Endothelial cell (in vitro differentiated cells): ENCODE measurements at regions not wholly inside any gene's neighbourhood (a gene's known extent, or its start where the extent isn't known, plus 50 kb on each side); places are given as distances from the start of the nearest gene placed in this dataset.
"Not testable (repeated sequence)": the region's sequence is repeated elsewhere in the genome, so short reads cannot be mapped to it uniquely, and the experiment has no call there.

Experiments used
- DNase-seq: peaks from one replicate; pipeline ENCODE4 v3.0.0; 2021; ENCODE audit warnings: low spot score
- H3K27ac Mint-ChIP-seq: one replicate; pipeline ENCODE4 v1.8.0; 2021; ENCODE audit warnings: mixed read lengths, inconsistent platforms; ENCODE audit not compliant: unreplicated experiment
- H3K27me3 Mint-ChIP-seq: one replicate; pipeline ENCODE4 v1.8.0; 2021; ENCODE audit warnings: mild to moderate bottlenecking, moderate library complexity, mixed read lengths, inconsistent platforms; ENCODE audit not compliant: unreplicated experiment
- H3K36me3 Mint-ChIP-seq: one replicate; pipeline ENCODE4 v1.8.0; 2021; ENCODE audit warnings: mild to moderate bottlenecking, low read depth, mixed read lengths, inconsistent platforms; ENCODE audit not compliant: unreplicated experiment
- H3K4me1 Mint-ChIP-seq: one replicate; pipeline ENCODE4 v1.8.0; 2021; ENCODE audit warnings: mild to moderate bottlenecking, mixed read lengths, inconsistent platforms; ENCODE audit not compliant: unreplicated experiment
- H3K4me3 Mint-ChIP-seq: one replicate; pipeline ENCODE4 v1.8.0; 2021; ENCODE audit warnings: mild to moderate bottlenecking, mixed read lengths, inconsistent platforms; ENCODE audit not compliant: unreplicated experiment
- H3K9me3 Mint-ChIP-seq: one replicate; pipeline ENCODE4 v1.8.0; 2021; ENCODE audit warnings: mixed read lengths, inconsistent platforms; ENCODE audit not compliant: unreplicated experiment
- CTCF ChIP-seq: fragments of 200-600 bp; sonication (generic); IDR thresholded peaks from one replicate; pipeline ENCODE4 v1.5.0; 2021; ENCODE audit warnings: antibody characterized with exemption; ENCODE audit not compliant: unreplicated experiment

- Mint-ChIP-seq H3K36me3 (no peaks in the 10 kb centered on the region), H3K27ac (no peak overlapping the region), H3K27me3 (no peaks in the 10 kb centered on the region), H3K4me1 (peaks cover 16% of the 10 kb centered on the region), H3K4me3 (no peak overlapping the region), H3K9me3 (no peaks in the 10 kb centered on the region)
- no peak for DNase-seq
- no peak for TF ChIP-seq CTCF
Observed at GRCh38 chr11:33956611-33957010, 64.7 kb upstream of the LMO2 start.

- H3K4me3 Mint-ChIP-seq: no peak overlapping the region
- no peak for DNase-seq
- TF ChIP-seq CTCF: no peak
- H3K4me1 Mint-ChIP-seq: peaks cover 7% of the 10 kb centered on the region
- no peaks in the 10 kb centered on the region for H3K36me3 Mint-ChIP-seq
- no peak overlapping the region for H3K27ac Mint-ChIP-seq
- H3K27me3 Mint-ChIP-seq: no peaks in the 10 kb centered on the region
- H3K9me3 Mint-ChIP-seq: no peaks in the 10 kb centered on the region
Observed at GRCh38 chr11:33953289-33953688, 61.4 kb upstream of the LMO2 start.

GRCh38 chr11:33952805-33953204 is 60.9 kb upstream of the LMO2 start:
- Mint-ChIP-seq H3K27me3 (no peaks in the 10 kb centered on the region), H3K4me3 (no peak overlapping the region), H3K27ac (no peak overlapping the region), H3K4me1 (peaks cover 7% of the 10 kb centered on the region), H3K36me3 (no peaks in the 10 kb centered on the region), H3K9me3 (no peaks in the 10 kb centered on the region)
- no peak for DNase-seq
- no peak for TF ChIP-seq CTCF

GRCh38 chr11:33949252-33949913 is 57.5 kb upstream of the LMO2 start:
- no peak overlapping the region for H3K4me3 Mint-ChIP-seq
- TF ChIP-seq CTCF: no peak
- H3K9me3 Mint-ChIP-seq: no peaks in the 10 kb centered on the region
- H3K4me1 Mint-ChIP-seq: peaks cover 13% of the 10 kb centered on the region
- H3K27me3 Mint-ChIP-seq: no peaks in the 10 kb centered on the region
- no peaks in the 10 kb centered on the region for H3K36me3 Mint-ChIP-seq
- DNase-seq: no peak
- no peak overlapping the region for H3K27ac Mint-ChIP-seq

GRCh38 chr11:33948494-33948893 is 56.6 kb upstream of the LMO2 start:
- peaks cover 14% of the 10 kb centered on the region for H3K4me1 Mint-ChIP-seq
- no peak for DNase-seq
- H3K27me3 Mint-ChIP-seq: no peaks in the 10 kb centered on the region

GRCh38 chr11:33947918-33948317 is 56.0 kb upstream of the LMO2 start:
- peaks cover 17% of the 10 kb centered on the region for H3K4me1 Mint-ChIP-seq
- H3K27ac Mint-ChIP-seq, DNase-seq, H3K9me3 Mint-ChIP-seq, H3K27me3 Mint-ChIP-seq, H3K4me3 Mint-ChIP-seq, H3K36me3 Mint-ChIP-seq: not testable (repeated sequence)

More at GRCh38 chr11:33948494-33948893, 56.6 kb upstream of the LMO2 start:
- H3K36me3 Mint-ChIP-seq: no peaks in the 10 kb centered on the region
- H3K27ac Mint-ChIP-seq: no peak overlapping the region
- no peak for TF ChIP-seq CTCF
- no peaks in the 10 kb centered on the region for H3K9me3 Mint-ChIP-seq
- H3K4me3 Mint-ChIP-seq: no peak overlapping the region
